Bronchial epithelial cell (primary cell): ENCODE measurements at regions not wholly inside any gene's neighbourhood (a gene's known extent, or its start where the extent isn't known, plus 50 kb on each side); places are given as distances from the start of the nearest gene placed in this dataset.

ENCODE experiments used
- DNase-seq: peaks from one replicate; pipeline ENCODE4 v3.0.0-alpha.2; 2010; ENCODE audit warnings: low read depth
- FAIRE-seq: peaks from 2 replicates; lab custom pipeline; 2011; peaks lifted over from hg19 to GRCh38; lab: Jason Lieb, UNC
- H3K27me3 ChIP-seq: 2 replicates; pipeline ENCODE4 v1.5.1; 2011; ENCODE audit warnings: low read length; ENCODE audit not compliant: control insufficient read depth, insufficient read depth
- H3K36me3 ChIP-seq: 2 replicates; pipeline ENCODE4 v1.5.1; 2011; ENCODE audit warnings: low read length; ENCODE audit not compliant: control insufficient read depth, insufficient read depth
- H3K4me3 ChIP-seq: 2 replicates; pipeline ENCODE4 v1.5.1; 2011; ENCODE audit warnings: mild to moderate bottlenecking, low read depth, low read length, control low read depth
- TF ChIP-seq, protein P1 (sequence below): IDR thresholded peaks from 2 replicates; pipeline ENCODE4 v1.5.1; 2011; ENCODE audit warnings: mild to moderate bottlenecking, moderate library complexity, low read length, control low read depth, inconsistent platforms; ENCODE audit not compliant: insufficient read depth, severe bottlenecking

DNA sequence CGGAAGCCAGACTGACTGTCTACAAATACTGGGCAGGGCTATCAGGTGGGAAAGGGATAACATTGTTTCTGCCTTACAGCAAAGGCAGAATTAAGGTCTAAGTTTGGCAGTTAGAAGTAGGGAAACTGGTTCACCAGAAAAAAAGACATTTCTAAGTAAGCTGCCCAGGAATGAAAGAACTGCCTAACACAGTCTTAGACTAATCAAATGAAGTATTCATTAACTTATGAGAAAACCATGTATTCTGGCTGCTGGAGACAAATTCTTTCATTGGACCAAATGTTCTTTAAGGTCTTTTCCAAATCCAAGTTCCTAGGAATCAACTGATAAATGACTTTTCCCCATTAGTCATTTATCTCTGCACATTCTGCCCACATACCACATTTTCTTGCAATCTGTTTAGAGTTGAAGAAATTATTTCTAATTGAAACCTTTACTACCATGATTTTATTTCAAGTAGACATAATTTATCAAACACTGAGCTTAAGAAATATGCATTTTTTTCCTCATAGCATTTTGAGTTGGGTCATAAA lies 120.3 kb upstream of the OGFRL1 start:
- Histone ChIP-seq H3K27me3 (no peaks in the 10 kb centered on the region), H3K4me3 (no peak overlapping the region), H3K36me3 (no peaks in the 10 kb centered on the region)
- TF ChIP-seq, protein P1, sequence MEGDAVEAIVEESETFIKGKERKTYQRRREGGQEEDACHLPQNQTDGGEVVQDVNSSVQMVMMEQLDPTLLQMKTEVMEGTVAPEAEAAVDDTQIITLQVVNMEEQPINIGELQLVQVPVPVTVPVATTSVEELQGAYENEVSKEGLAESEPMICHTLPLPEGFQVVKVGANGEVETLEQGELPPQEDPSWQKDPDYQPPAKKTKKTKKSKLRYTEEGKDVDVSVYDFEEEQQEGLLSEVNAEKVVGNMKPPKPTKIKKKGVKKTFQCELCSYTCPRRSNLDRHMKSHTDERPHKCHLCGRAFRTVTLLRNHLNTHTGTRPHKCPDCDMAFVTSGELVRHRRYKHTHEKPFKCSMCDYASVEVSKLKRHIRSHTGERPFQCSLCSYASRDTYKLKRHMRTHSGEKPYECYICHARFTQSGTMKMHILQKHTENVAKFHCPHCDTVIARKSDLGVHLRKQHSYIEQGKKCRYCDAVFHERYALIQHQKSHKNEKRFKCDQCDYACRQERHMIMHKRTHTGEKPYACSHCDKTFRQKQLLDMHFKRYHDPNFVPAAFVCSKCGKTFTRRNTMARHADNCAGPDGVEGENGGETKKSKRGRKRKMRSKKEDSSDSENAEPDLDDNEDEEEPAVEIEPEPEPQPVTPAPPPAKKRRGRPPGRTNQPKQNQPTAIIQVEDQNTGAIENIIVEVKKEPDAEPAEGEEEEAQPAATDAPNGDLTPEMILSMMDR, result no peak
- FAIRE-seq (no peak), DNase-seq (no peak)

DNA sequence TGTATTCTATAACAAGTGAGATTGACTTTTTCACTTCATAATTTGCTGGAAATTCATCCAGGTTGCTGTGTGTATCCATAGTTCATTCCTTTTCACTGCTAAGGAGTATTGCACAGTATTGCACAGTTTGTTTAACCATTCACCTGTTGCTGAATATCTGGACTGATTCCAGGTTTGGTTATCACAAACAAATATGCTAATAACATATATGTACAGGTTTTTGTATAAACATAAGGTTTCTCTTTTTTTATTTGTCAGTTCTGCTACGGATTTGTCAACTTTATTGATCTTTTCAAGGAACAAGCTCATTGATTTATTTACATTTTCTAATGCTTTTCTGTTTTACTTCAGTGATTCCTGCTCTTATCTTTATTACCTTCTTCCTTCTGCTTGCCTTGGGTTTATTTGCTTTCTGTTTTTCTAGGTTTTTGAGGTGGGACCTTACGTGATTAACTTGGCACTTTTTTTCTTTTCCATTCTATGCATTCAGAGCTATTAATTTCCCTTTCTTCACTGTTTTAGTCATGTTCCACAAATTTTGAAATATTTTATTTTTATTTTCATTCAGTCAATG lies 117.0 kb upstream of the OGFRL1 start:
- Histone ChIP-seq H3K36me3 (no peaks in the 10 kb centered on the region), H3K27me3 (no peaks in the 10 kb centered on the region), H3K4me3 (no peak overlapping the region)
- TF ChIP-seq, protein P1, result no peak
- FAIRE-seq (no peak), DNase-seq (no peak)

DNA sequence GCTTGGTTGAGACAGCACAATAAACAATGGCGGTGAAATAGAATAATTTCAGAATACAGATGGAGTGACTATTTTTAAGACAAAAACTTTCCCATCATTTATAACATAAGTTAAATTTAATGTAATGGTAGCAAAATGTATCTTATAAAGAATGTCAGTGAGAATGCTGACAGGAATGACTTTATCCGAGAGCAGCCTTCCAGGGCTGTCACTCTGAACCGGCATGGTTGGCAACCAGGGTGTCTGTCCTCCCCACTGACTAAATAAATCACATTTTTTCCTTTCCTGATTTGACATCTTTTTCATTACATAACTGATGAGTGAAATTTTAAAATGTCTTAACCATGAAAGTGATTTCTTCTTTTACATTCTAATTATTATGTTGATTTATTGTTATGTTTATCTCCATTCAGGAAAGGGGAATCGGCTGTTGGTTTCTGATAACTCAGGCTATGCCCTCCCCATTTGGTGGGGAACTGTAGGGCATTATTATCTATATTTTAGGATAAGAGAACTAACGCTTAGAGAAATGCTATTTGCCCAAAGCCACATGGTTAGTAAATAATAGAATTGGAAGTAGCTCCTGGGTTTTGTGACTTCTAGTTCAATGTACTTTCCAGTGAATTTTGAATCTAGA lies 109.2 kb upstream of the OGFRL1 start:
- no peaks in the 10 kb centered on the region for H3K36me3 ChIP-seq
- no peak overlapping the region for H3K4me3 ChIP-seq
- no peak for DNase-seq
- no peaks in the 10 kb centered on the region for H3K27me3 ChIP-seq
- FAIRE-seq, result no peak
- TF ChIP-seq, protein P1, result no peak

- FAIRE-seq, result peak; percentile 90
- TF ChIP-seq, protein P1, result no peak
These were observed 107.0 kb upstream of the OGFRL1 start for GRCh38 chr6:71181565-71181964.

DNA sequence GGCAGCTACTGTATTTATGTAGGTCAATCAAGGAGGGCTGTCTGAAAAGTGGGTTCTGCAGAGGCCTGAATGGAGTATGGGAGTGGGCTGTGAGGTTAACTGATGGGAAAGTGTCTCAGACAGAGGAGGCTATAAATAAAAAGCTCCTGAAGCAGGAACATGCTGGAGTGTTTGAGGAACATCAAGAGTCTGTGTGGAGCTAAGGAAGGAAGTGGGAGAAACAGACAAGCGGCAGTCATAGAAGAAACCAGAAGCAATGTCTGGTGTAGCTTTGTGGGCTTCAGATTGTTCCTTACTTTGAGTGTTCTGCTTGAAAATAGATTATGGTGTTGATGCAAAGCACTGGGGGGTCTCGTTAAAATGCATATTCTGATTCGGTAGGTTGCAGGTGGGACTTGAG lies 101.5 kb upstream of the OGFRL1 start:
- Histone ChIP-seq H3K36me3 (no peaks in the 10 kb centered on the region), H3K27me3 (no peaks in the 10 kb centered on the region), H3K4me3 (no peak overlapping the region)
- TF ChIP-seq, protein P1, result no peak
- no peak for FAIRE-seq
- DNase-seq, result no peak

More at GRCh38 chr6:71181565-71181964, 107.0 kb upstream of the OGFRL1 start:
- Histone ChIP-seq H3K36me3 (no peaks in the 10 kb centered on the region), H3K27me3 (no peaks in the 10 kb centered on the region), H3K4me3 (no peak overlapping the region)
- peak; percentile 92 for DNase-seq

DNA sequence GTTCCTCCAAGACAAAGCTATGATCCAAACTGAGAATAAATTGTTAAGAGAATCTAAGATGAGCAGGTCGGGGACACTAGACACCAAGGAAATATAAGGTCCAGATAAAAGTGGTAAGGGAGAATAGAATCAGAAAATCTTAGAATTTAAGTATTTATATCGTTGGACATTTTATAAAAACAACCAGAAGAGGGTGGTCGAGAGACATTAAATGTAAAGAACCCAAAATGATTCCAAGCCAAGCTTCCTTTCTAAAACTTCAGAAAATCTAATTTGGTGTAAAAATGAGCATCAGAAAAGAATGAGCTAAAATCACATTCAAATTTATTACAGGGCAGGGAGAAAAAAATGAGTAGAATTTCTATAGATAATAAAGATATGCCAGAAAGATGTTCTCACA lies 97.8 kb upstream of the OGFRL1 start:
- DNase-seq (peak; percentile 39), FAIRE-seq (no peak)
- Histone ChIP-seq H3K27me3 (no peaks in the 10 kb centered on the region), H3K36me3 (no peaks in the 10 kb centered on the region), H3K4me3 (no peak overlapping the region)
- TF ChIP-seq, protein P1, result no peak
